Keratinocyte (primary cell): ENCODE measurements at regions not wholly inside any gene's neighbourhood (a gene's known extent, or its start where the extent isn't known, plus 50 kb on each side); places are given as distances from the start of the nearest gene placed in this dataset.

Experiments
- CTCF ChIP-seq, 3 experiments: IDR thresholded peaks in 1 of 3; conservative IDR thresholded peaks in 1 of 3; optimal IDR thresholded peaks in 1 of 3; 2 replicates in 2 of 3; 3 replicates in 1 of 3; pipeline versions ENCODE3 to v1.5.1; 2011; ENCODE audit warnings: low read length in 3 of 3, mild to moderate bottlenecking in 3 of 3, moderate library complexity in 2 of 3, control low read depth in 1 of 3, inconsistent platforms in 1 of 3; ENCODE audit not compliant: insufficient read depth in 2 of 3; ENCODE audit errors: extremely low read depth in 1 of 3
- EZH2 ChIP-seq: IDR thresholded peaks from one replicate; pipeline ENCODE4 v1.6.1; 2012; ENCODE audit warnings: inconsistent platforms, mild to moderate bottlenecking, low read length, moderate library complexity

GRCh38 chr3:110391042-110391441 lies 680.6 kb upstream of the NECTIN3 start:
- TF ChIP-seq CTCF (optimal IDR thresholded peaks at IDR 0.05 in 1 of 3, IDR thresholded peaks at IDR 0.05 in 1 of 3, conservative IDR thresholded peaks at IDR 0.05 in 1 of 3; ENCODE audit: extremely low read depth in 1 of 3, insufficient read depth in 2 of 3, low read length in 3 of 3) = no peak
- TF ChIP-seq EZH2 = no peak
